Upper lobe of left lung (tissue), 4 donors: ENCODE measurements at regions not wholly inside any gene's neighbourhood (a gene's known extent, or its start where the extent isn't known, plus 50 kb on each side); places are given as distances from the start of the nearest gene placed in this dataset.

Experiments used
- EP300 ChIP-seq, 4 donors: sonication (generic); formaldehyde crosslinking; IDR thresholded peaks; one replicate each; pipeline ENCODE4 v1.5.1; 2017; ENCODE audit warnings: antibody characterized with exemption in 4 of 4, control low read depth in 2 of 4
- POLR2A ChIP-seq, 4 donors: fragments of 450-650 bp; IDR thresholded peaks; one replicate each; pipeline ENCODE4 v1.5.1; 2016 to 2017; ENCODE audit warnings: antibody characterized with exemption in 4 of 4, mild to moderate bottlenecking in 2 of 4
- POLR2AphosphoS5 ChIP-seq, 2 donors: sonication (generic); formaldehyde crosslinking; IDR thresholded peaks; one replicate each; pipeline ENCODE4 v1.5.1; 2017; ENCODE audit warnings: antibody characterized with exemption in 2 of 2
- TF ChIP-seq, protein P1 (sequence below), 6 experiments: fragments of 450-650 bp in 4 of 6; fragments of 200-600 bp in 2 of 6; sonication (generic) in 2 of 6; IDR thresholded peaks; one replicate each; pipeline ENCODE4 v1.5.1; 2016 to 2019; ENCODE audit warnings: antibody characterized with exemption in 6 of 6

GRCh38 chr19:57063070-57063469 lies 56.7 kb upstream of the USP29 start:
- TF ChIP-seq POLR2AphosphoS5 (IDR thresholded peaks at IDR 0.05) (no peak), POLR2A (IDR thresholded peaks at IDR 0.05) (no peak), EP300 (IDR thresholded peaks at IDR 0.05) (no peak)
- TF ChIP-seq, protein P1, sequence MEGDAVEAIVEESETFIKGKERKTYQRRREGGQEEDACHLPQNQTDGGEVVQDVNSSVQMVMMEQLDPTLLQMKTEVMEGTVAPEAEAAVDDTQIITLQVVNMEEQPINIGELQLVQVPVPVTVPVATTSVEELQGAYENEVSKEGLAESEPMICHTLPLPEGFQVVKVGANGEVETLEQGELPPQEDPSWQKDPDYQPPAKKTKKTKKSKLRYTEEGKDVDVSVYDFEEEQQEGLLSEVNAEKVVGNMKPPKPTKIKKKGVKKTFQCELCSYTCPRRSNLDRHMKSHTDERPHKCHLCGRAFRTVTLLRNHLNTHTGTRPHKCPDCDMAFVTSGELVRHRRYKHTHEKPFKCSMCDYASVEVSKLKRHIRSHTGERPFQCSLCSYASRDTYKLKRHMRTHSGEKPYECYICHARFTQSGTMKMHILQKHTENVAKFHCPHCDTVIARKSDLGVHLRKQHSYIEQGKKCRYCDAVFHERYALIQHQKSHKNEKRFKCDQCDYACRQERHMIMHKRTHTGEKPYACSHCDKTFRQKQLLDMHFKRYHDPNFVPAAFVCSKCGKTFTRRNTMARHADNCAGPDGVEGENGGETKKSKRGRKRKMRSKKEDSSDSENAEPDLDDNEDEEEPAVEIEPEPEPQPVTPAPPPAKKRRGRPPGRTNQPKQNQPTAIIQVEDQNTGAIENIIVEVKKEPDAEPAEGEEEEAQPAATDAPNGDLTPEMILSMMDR (IDR thresholded peaks at IDR 0.05): no peak
